ENCODE measurements at regions not wholly inside any gene's neighbourhood (a gene's known extent, or its start where the extent isn't known, plus 50 kb on each side); places are given as distances from the start of the nearest gene placed in this dataset.

GRCh38 chr2:212891580-212891979 lies 259.8 kb downstream of the IKZF2 start:
- TF ChIP-seq CTCF (conservative IDR thresholded peaks at IDR 0.05; ENCODE audit: low read length), result no peak
- TF ChIP-seq EZH2phosphoT487 (IDR thresholded peaks at IDR 0.05; ENCODE audit: borderline replicate concordance, low read depth, low read length), result no peak
